Type B pancreatic cell (in vitro differentiated cells): ENCODE measurements at regions not wholly inside any gene's neighbourhood (a gene's known extent, or its start where the extent isn't known, plus 50 kb on each side); places are given as distances from the start of the nearest gene placed in this dataset.

Experiments
- DNase-seq: peaks from one replicate; pipeline ENCODE4 v3.0.0; 2021; ENCODE audit warnings: mixed read lengths; ENCODE audit not compliant: unreplicated experiment; ENCODE audit errors: extremely low spot score
- H3K27ac Mint-ChIP-seq: 2 replicates; pipeline ENCODE4 v1.8.0; 2021; ENCODE audit warnings: mild to moderate bottlenecking, mixed read lengths
- H3K27me3 Mint-ChIP-seq: 2 replicates; pipeline ENCODE4 v1.8.0; 2021; ENCODE audit warnings: mixed read lengths
- H3K36me3 Mint-ChIP-seq: 2 replicates; pipeline ENCODE4 v1.8.0; 2021; ENCODE audit warnings: mixed read lengths
- H3K4me1 Mint-ChIP-seq: one replicate; pipeline ENCODE4 v1.8.0; 2021; ENCODE audit warnings: mixed read lengths; ENCODE audit not compliant: unreplicated experiment
- H3K4me3 Mint-ChIP-seq: 2 replicates; pipeline ENCODE4 v1.8.0; 2021; ENCODE audit warnings: mild to moderate bottlenecking, mixed read lengths
- H3K9me3 Mint-ChIP-seq: 2 replicates; pipeline ENCODE4 v1.8.0; 2021; ENCODE audit warnings: mixed read lengths
- CTCF ChIP-seq: fragments of 200-600 bp; sonication (generic); conservative IDR thresholded peaks from 2 replicates; pipeline ENCODE4 v1.5.0; 2021; ENCODE audit warnings: antibody characterized with exemption, mild to moderate bottlenecking

DNA sequence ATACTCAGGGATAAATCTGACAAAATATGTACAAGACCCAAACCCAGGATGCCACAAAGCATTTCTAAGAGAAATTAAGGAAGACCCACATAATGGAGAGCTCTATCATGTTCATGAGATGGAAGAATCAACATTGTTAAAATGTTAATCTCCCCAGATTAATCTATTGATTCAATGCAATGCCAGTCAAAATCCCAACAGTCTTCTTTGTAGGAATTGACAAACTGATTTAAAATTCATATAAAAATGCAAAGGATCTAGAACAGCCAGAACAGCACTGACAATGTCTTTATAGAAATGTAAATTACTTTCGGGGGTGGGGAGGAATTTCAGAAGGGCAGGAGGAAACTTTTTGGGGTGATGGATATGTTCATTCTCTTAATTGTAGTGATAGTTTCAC, 281.6 kb upstream of the SEMA6A start:
- TF ChIP-seq CTCF, result no peak
- Mint-ChIP-seq H3K36me3 (no peaks in the 10 kb centered on the region), H3K27me3 (no peaks in the 10 kb centered on the region), H3K4me1 (peaks cover 8% of the 10 kb centered on the region), H3K4me3 (no peak overlapping the region), H3K27ac (no peak overlapping the region), H3K9me3 (peaks cover 4% of the 10 kb centered on the region)
- DNase-seq, result no peak

DNA sequence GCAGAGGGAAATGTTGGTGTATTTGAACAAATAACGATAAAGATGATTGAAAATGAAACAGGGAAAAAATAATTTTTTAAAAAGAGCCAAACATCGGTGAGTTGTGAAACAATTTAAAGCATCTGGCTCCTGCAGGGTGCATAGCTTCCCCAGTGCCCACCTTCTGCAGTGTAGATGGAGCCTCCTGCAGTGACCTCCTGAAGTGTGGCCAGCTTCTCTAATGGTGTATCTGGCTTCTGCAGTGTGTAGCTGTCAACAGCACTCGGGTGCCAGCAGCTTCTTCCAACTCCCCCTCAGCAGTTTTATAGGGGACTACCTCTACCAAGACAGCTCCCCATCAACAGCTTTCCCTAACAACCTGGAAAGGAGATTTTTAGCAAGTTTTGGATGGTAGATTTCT, 279.4 kb upstream of the SEMA6A start:
- Mint-ChIP-seq H3K4me3 (no peak overlapping the region), H3K27ac (no peak overlapping the region), H3K27me3 (peaks cover 4% of the 10 kb centered on the region), H3K9me3 (peaks cover 2% of the 10 kb centered on the region), H3K36me3 (no peaks in the 10 kb centered on the region), H3K4me1 (peaks cover 4% of the 10 kb centered on the region)
- no peak for TF ChIP-seq CTCF
- DNase-seq, result no peak

GRCh38 chr5:116848954-116849581, 274.4 kb upstream of the SEMA6A start:
- peaks cover 4% of the 10 kb centered on the region for H3K27me3 Mint-ChIP-seq
- DNase-seq, result no peak
- no peak overlapping the region for H3K4me3 Mint-ChIP-seq
- H3K36me3 Mint-ChIP-seq, result no peaks in the 10 kb centered on the region
- peaks cover 10% of the 10 kb centered on the region for H3K9me3 Mint-ChIP-seq
- no peak overlapping the region for H3K27ac Mint-ChIP-seq
- no peak for TF ChIP-seq CTCF
- H3K4me1 Mint-ChIP-seq, result no peaks in the 10 kb centered on the region

- Mint-ChIP-seq H3K4me1 (no peaks in the 10 kb centered on the region), H3K9me3 (peaks cover 10% of the 10 kb centered on the region), H3K27me3 (peaks cover 4% of the 10 kb centered on the region), H3K27ac (no peak overlapping the region), H3K36me3 (no peaks in the 10 kb centered on the region), H3K4me3 (no peak overlapping the region)
- DNase-seq, result no peak
- no peak for TF ChIP-seq CTCF
Observed at GRCh38 chr5:116847960-116848359, 273.3 kb upstream of the SEMA6A start.

DNA sequence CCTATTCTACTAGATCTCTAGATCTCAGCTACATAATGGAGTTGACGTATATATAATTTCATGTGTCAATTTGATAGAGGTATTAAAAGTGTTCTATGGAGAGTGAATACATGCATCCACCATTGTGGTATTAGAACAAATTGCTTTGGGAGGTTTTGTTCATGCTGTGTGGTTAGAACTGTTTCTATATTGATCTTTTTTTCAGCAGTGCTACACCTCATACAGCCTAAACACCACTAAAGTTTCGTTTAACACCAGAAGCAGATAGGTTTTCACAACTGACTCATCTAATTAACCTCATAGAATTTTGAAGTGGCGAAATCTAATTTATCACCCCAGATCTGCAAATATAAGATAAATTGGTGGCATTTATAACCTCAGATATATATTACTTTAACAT, 269.4 kb upstream of the SEMA6A start:
- no peak overlapping the region for H3K4me3 Mint-ChIP-seq
- H3K36me3 Mint-ChIP-seq, result no peaks in the 10 kb centered on the region
- no peak for DNase-seq
- H3K27me3 Mint-ChIP-seq, result no peaks in the 10 kb centered on the region
- no peak for TF ChIP-seq CTCF
- peaks cover 12% of the 10 kb centered on the region for H3K9me3 Mint-ChIP-seq
- no peak overlapping the region for H3K27ac Mint-ChIP-seq
- H3K4me1 Mint-ChIP-seq, result no peaks in the 10 kb centered on the region

GRCh38 chr5:116842514-116842961, 267.9 kb upstream of the SEMA6A start:
- no peak overlapping the region for H3K4me3 Mint-ChIP-seq
- no peaks in the 10 kb centered on the region for H3K4me1 Mint-ChIP-seq
- peaks cover 8% of the 10 kb centered on the region for H3K9me3 Mint-ChIP-seq
- no peaks in the 10 kb centered on the region for H3K27me3 Mint-ChIP-seq
- peak overlapping the region; percentile 2 for H3K27ac Mint-ChIP-seq
- no peaks in the 10 kb centered on the region for H3K36me3 Mint-ChIP-seq
- no peak for DNase-seq
- TF ChIP-seq CTCF, result no peak
